Fibroblast of lung (primary cell): ENCODE measurements at regions not wholly inside any gene's neighbourhood (a gene's known extent, or its start where the extent isn't known, plus 50 kb on each side); places are given as distances from the start of the nearest gene placed in this dataset.

Experiments
- DNase-seq, 2 donors: peaks; one replicate each; pipeline versions ENCODE4 v3.0.0 to v3.0.0-alpha.2; 2010; ENCODE audit warnings: low read depth in 2 of 2
- H2AFZ ChIP-seq: 2 replicates; pipeline ENCODE4 v1.5.1; 2012; ENCODE audit warnings: low read length, control low read depth, inconsistent platforms
- H3K27ac ChIP-seq: 2 replicates; pipeline ENCODE4 v1.5.1; 2011; ENCODE audit warnings: low read length, control low read depth; ENCODE audit not compliant: insufficient read depth
- H3K27me3 ChIP-seq: 2 replicates; pipeline ENCODE4 v1.5.1; 2011; ENCODE audit warnings: mild to moderate bottlenecking, low read length; ENCODE audit not compliant: control insufficient read depth, insufficient read depth
- H3K36me3 ChIP-seq: 2 replicates; pipeline ENCODE4 v1.5.1; 2011; ENCODE audit warnings: low read length; ENCODE audit not compliant: control insufficient read depth, insufficient read depth
- H3K4me1 ChIP-seq: 2 replicates; pipeline ENCODE4 v1.5.1; 2011; ENCODE audit warnings: low read length; ENCODE audit not compliant: control insufficient read depth, insufficient read depth; ENCODE audit errors: extremely low read depth
- H3K4me2 ChIP-seq: 2 replicates; pipeline ENCODE4 v1.5.1; 2011; ENCODE audit warnings: low read length, control low read depth; ENCODE audit not compliant: insufficient read depth; ENCODE audit errors: extremely low read depth
- H3K4me3 ChIP-seq, 4 experiments: fragments of 200-600 bp in 1 of 4; sonication (generic) in 1 of 4; replicated peaks in 1 of 4; 2 replicates each; pipeline ENCODE4 v1.5.1; 2011 to 2016; ENCODE audit warnings: low read length in 4 of 4, low read depth in 3 of 4, mild to moderate bottlenecking in 3 of 4, control low read depth in 2 of 4, inconsistent platforms in 1 of 4, mixed read lengths in 1 of 4; ENCODE audit not compliant: insufficient read depth in 1 of 4; ENCODE audit errors: control extremely low read depth in 1 of 4
- H3K79me2 ChIP-seq: 2 replicates; pipeline ENCODE4 v1.5.1; 2012; ENCODE audit warnings: mild to moderate bottlenecking, low read length, inconsistent platforms; ENCODE audit not compliant: control insufficient read depth, insufficient read depth
- H3K9ac ChIP-seq: 2 replicates; pipeline ENCODE4 v1.5.1; 2011; ENCODE audit warnings: mild to moderate bottlenecking, low read length, control low read depth; ENCODE audit not compliant: insufficient read depth
- H3K9me3 ChIP-seq: 2 replicates; pipeline ENCODE4 v1.5.1; 2012; ENCODE audit warnings: low read depth, low read length; ENCODE audit not compliant: control insufficient read depth, insufficient read depth
- H4K20me1 ChIP-seq: 2 replicates; pipeline ENCODE4 v1.5.1; 2011; ENCODE audit warnings: low read length; ENCODE audit not compliant: control insufficient read depth, insufficient read depth; ENCODE audit errors: extremely low read depth
- EZH2 ChIP-seq: IDR thresholded peaks from 2 replicates; pipeline ENCODE4 v1.5.1; 2012; ENCODE audit warnings: low read length, control low read depth, mild to moderate bottlenecking; ENCODE audit errors: missing control alignments
- TF ChIP-seq, protein P1 (sequence below), 2 donors: IDR thresholded peaks in 1 of 2; conservative IDR thresholded peaks in 1 of 2; 1 replicate in 1 of 2; 2 replicates in 1 of 2; pipeline ENCODE4 v1.5.1; 2011 to 2012; ENCODE audit warnings: low read length in 2 of 2, control low read depth in 1 of 2, inconsistent platforms in 1 of 2, low read depth in 1 of 2, mild to moderate bottlenecking in 1 of 2

DNA sequence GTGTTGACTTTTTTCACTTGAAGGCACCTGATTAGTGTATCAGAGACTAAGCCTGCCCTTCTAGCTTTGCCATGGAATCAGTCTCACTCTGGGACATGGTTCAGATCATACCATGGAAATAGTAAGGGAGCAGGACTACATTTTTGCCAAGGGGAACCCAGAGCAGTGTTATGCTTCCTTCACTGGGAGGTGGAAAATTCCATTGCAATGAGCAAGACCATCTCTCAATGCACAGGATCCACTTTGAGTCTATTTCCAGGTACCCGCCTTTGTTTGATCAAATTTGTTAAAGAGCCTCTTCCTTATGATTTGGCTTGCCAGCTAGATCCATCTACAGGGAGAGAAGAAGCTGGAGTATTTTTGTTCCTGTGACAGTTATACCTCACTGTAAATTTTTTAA lies 395.8 kb downstream of the MTX2 start:
- H3K36me3 ChIP-seq: no peaks in the 10 kb centered on the region
- no peak overlapping the region for H3K4me3 ChIP-seq
- H3K79me2 ChIP-seq: no peaks in the 10 kb centered on the region
- no peaks in the 10 kb centered on the region for H4K20me1 ChIP-seq
- H3K27me3 ChIP-seq: no peaks in the 10 kb centered on the region
- H3K27ac ChIP-seq: no peak overlapping the region
- TF ChIP-seq, protein P1, sequence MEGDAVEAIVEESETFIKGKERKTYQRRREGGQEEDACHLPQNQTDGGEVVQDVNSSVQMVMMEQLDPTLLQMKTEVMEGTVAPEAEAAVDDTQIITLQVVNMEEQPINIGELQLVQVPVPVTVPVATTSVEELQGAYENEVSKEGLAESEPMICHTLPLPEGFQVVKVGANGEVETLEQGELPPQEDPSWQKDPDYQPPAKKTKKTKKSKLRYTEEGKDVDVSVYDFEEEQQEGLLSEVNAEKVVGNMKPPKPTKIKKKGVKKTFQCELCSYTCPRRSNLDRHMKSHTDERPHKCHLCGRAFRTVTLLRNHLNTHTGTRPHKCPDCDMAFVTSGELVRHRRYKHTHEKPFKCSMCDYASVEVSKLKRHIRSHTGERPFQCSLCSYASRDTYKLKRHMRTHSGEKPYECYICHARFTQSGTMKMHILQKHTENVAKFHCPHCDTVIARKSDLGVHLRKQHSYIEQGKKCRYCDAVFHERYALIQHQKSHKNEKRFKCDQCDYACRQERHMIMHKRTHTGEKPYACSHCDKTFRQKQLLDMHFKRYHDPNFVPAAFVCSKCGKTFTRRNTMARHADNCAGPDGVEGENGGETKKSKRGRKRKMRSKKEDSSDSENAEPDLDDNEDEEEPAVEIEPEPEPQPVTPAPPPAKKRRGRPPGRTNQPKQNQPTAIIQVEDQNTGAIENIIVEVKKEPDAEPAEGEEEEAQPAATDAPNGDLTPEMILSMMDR (conservative IDR thresholded peaks at IDR 0.05 in 1 of 2, IDR thresholded peaks at IDR 0.05 in 1 of 2; ENCODE audit: low read depth in 1 of 2, low read length in 2 of 2): no peak
- no peak for TF ChIP-seq EZH2
- H3K9ac ChIP-seq: no peak overlapping the region
- no peaks in the 10 kb centered on the region for H3K9me3 ChIP-seq
- H3K4me1 ChIP-seq: no peaks in the 10 kb centered on the region
- no peak for DNase-seq
- H3K4me2 ChIP-seq: no peak overlapping the region
- no peak overlapping the region for H2AFZ ChIP-seq

GRCh38 chr2:176668912-176669311 lies 399.7 kb downstream of the MTX2 start:
- peak in 1 of 2 donors; percentile 3 for DNase-seq
- H3K9ac ChIP-seq: no peak overlapping the region
- H2AFZ ChIP-seq: no peak overlapping the region
- H3K4me1 ChIP-seq: no peaks in the 10 kb centered on the region
- no peaks in the 10 kb centered on the region for H3K79me2 ChIP-seq
- no peaks in the 10 kb centered on the region for H3K27me3 ChIP-seq
- TF ChIP-seq EZH2: no peak
- TF ChIP-seq, protein P1 (conservative IDR thresholded peaks at IDR 0.05 in 1 of 2, IDR thresholded peaks at IDR 0.05 in 1 of 2; ENCODE audit: low read depth in 1 of 2, low read length in 2 of 2): no peak
- no peak overlapping the region for H3K4me3 ChIP-seq
- H3K27ac ChIP-seq: no peak overlapping the region
- no peaks in the 10 kb centered on the region for H3K36me3 ChIP-seq
- H3K4me2 ChIP-seq: no peak overlapping the region
- no peaks in the 10 kb centered on the region for H4K20me1 ChIP-seq
- H3K9me3 ChIP-seq: no peaks in the 10 kb centered on the region

DNA sequence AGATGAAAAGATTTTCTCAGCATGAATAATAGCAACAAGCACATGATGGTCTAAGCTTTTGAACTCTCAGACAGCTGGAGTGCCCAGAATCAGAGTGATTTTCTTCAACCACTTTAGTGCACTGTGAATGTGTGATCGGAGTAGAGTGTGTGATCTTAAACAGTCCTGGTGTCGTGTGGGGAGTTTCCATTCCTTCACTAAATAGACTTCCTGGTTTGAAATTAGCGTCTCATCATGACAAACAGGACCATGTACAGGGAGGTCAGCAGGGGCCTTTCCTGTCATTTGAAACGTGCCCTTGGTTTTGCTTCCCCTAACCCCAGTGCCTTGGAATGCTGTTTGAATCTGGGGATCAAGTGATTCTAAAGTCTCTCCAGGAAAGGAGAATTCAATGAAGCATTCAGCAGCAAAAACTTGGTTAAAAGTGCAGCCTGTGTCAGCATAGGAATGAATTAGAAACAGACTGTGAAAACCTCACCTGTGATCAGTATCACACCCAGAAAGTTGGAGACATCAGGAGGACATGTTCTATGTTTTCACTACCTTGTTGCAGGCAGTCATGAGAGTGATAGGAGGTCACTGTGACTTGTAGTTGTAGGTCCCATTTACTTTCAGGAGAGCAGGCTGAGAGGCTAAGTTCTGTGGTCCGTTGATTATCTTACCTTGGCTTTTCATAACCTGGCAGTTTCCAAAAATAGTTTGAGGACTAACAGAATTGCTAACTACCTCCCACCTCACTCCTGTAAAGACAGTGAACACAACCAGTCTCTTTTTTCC lies 400.3 kb downstream of the MTX2 start:
- H3K79me2 ChIP-seq: no peaks in the 10 kb centered on the region
- H3K4me3 ChIP-seq: no peak overlapping the region
- H3K4me1 ChIP-seq: no peaks in the 10 kb centered on the region
- TF ChIP-seq, protein P1 (conservative IDR thresholded peaks at IDR 0.05 in 1 of 2, IDR thresholded peaks at IDR 0.05 in 1 of 2; ENCODE audit: low read depth in 1 of 2, low read length in 2 of 2): no peak
- TF ChIP-seq EZH2: no peak
- no peaks in the 10 kb centered on the region for H3K27me3 ChIP-seq
- no peak overlapping the region for H3K27ac ChIP-seq
- no peak overlapping the region for H2AFZ ChIP-seq
- no peak overlapping the region for H3K4me2 ChIP-seq
- no peaks in the 10 kb centered on the region for H3K36me3 ChIP-seq
- no peaks in the 10 kb centered on the region for H4K20me1 ChIP-seq
- H3K9ac ChIP-seq: no peak overlapping the region
- no peak for DNase-seq
- H3K9me3 ChIP-seq: no peaks in the 10 kb centered on the region
